Activated T-helper 2 cell treated with anti-CD3 and anti-CD28 coated beads, Interferon-gamma antibody, Interleukin-2, Interleukin-4, amounts not matched to agents 10 μg/mL and 5 μg/mL and 100 μg/mL, durations not matched to agents 14 hours and 24 hours and 36 hours (primary cell): ENCODE measurements at regions not wholly inside any gene's neighbourhood (a gene's known extent, or its start where the extent isn't known, plus 50 kb on each side); places are given as distances from the start of the nearest gene placed in this dataset.

Experiments used
- DNase-seq: peaks from one replicate; pipeline ENCODE4 v3.0.0; 2021; ENCODE audit warnings: low spot score
- H3K27ac Mint-ChIP-seq: one replicate; pipeline ENCODE4 v1.8.0; 2021; ENCODE audit warnings: mixed read lengths
- H3K27me3 Mint-ChIP-seq: one replicate; pipeline ENCODE4 v1.8.0; 2021; ENCODE audit warnings: low read depth, mixed read lengths
- H3K36me3 Mint-ChIP-seq: one replicate; pipeline ENCODE4 v1.8.0; 2021; ENCODE audit warnings: low read depth, mixed read lengths
- H3K4me1 Mint-ChIP-seq: one replicate; pipeline ENCODE4 v1.8.0; 2021; ENCODE audit warnings: low read depth, mixed read lengths
- H3K4me3 Mint-ChIP-seq: one replicate; pipeline ENCODE4 v1.8.0; 2021; ENCODE audit warnings: low read depth, mild to moderate bottlenecking, moderate library complexity, mixed read lengths
- H3K9me3 Mint-ChIP-seq: one replicate; pipeline ENCODE4 v1.8.0; 2021; ENCODE audit warnings: mixed read lengths
- intact Hi-C: fragments of 100-400 bp; cut with micrococcal nuclease; formaldehyde crosslinking; loops from one replicate; pipeline ENCODE4 v1.15.1; 2023

DNA sequence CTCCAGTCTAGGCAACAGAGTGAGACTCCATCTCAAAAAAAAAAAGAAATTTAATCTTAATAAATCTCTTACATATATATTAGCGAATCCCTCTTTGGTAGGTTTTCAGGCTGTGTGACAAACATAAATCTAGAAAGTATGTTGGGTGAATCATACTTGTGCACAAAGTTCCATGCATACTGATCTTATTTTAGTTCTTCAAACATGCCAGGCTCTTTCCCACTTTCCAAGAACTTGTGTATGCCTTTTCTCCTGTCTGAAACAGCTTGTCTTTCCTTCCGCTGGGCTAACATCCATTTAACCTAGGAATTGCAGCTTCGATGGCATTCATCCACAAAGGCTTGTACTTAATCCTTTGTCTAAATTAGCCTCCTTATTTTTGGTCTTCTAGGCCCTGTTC is 156.6 kb upstream of the CASK start:
- H3K36me3 Mint-ChIP-seq = no peaks in the 10 kb centered on the region
- no peak overlapping the region for H3K4me3 Mint-ChIP-seq
- no peaks in the 10 kb centered on the region for H3K27me3 Mint-ChIP-seq
- intact Hi-C loops = no loop called here
- peaks cover 5% of the 10 kb centered on the region for H3K4me1 Mint-ChIP-seq
- H3K9me3 Mint-ChIP-seq = peaks cover 6% of the 10 kb centered on the region
- H3K27ac Mint-ChIP-seq = no peak overlapping the region
- no peak for DNase-seq

DNA sequence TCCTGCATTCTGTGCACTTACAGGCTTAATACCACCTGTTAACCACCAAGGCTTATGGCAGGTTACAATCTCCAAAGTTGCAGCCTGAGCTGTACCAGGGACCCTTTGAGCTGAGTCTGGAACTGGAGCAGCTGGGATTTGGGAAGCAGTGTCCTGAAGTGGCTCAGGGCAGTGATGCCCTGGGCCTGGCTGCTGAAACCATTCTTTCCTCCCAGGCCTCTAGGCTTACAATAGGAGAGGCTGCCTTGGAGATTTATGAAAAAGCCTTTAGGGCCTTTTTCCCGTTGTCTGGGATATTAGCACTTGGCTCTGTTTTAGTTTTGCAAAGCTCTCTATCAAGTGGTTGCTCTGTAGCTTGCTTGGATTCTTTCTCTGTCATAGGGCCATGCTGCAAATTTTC is 154.3 kb upstream of the CASK start:
- H3K9me3 Mint-ChIP-seq = peaks cover 6% of the 10 kb centered on the region
- no peak overlapping the region for H3K27ac Mint-ChIP-seq
- intact Hi-C loops = no loop called here
- no peak overlapping the region for H3K4me3 Mint-ChIP-seq
- peaks cover 5% of the 10 kb centered on the region for H3K4me1 Mint-ChIP-seq
- no peaks in the 10 kb centered on the region for H3K27me3 Mint-ChIP-seq
- no peaks in the 10 kb centered on the region for H3K36me3 Mint-ChIP-seq
- DNase-seq = no peak

DNA sequence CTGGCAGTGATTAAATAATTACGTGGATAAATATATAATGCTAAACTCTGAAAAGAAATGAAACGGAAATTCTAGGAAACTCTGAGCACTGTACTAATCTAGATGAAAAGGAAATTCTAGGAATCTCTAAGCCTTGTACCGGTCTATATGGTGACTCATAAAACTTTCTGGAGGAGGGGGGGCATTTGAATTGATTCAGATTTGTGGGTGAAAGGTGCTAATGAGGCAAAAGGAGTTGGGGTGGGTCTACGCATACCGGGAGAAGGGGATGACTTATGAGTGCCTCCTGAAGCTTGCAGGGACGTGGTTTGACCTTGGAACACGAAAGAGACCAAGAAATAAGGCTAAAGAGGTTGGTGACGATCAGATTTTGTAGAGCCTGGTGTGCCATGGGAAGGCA is 151.7 kb upstream of the CASK start:
- peaks cover 5% of the 10 kb centered on the region for H3K4me1 Mint-ChIP-seq
- no peaks in the 10 kb centered on the region for H3K27me3 Mint-ChIP-seq
- DNase-seq = no peak
- intact Hi-C loops = no loop called here
- H3K9me3 Mint-ChIP-seq = peaks cover 6% of the 10 kb centered on the region
- no peak overlapping the region for H3K4me3 Mint-ChIP-seq
- H3K27ac Mint-ChIP-seq = no peak overlapping the region
- no peaks in the 10 kb centered on the region for H3K36me3 Mint-ChIP-seq

DNA sequence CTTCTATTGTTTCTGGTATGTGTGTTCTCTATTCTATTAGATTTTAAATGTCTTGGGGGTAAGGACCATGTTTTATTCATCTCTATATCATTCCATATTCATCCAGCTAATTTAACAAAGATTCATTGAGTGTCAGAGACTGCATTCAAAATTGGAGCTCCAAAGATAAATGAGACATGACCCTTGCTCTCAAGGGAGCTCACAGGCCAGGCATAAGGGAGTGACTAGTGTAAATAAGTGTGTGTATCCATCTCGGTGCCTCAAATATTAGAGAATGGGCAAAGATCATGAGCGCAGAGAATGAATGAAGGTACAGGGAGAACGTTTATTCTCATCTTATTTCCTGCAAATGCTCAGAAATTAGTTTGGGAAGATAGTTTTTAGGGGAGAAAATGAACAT is 150.1 kb upstream of the CASK start:
- no peak overlapping the region for H3K27ac Mint-ChIP-seq
- H3K27me3 Mint-ChIP-seq = no peaks in the 10 kb centered on the region
- intact Hi-C loops = no loop called here
- no peak overlapping the region for H3K4me3 Mint-ChIP-seq
- H3K9me3 Mint-ChIP-seq = no peaks in the 10 kb centered on the region
- DNase-seq = no peak
- H3K36me3 Mint-ChIP-seq = no peaks in the 10 kb centered on the region
- peaks cover 5% of the 10 kb centered on the region for H3K4me1 Mint-ChIP-seq

DNA sequence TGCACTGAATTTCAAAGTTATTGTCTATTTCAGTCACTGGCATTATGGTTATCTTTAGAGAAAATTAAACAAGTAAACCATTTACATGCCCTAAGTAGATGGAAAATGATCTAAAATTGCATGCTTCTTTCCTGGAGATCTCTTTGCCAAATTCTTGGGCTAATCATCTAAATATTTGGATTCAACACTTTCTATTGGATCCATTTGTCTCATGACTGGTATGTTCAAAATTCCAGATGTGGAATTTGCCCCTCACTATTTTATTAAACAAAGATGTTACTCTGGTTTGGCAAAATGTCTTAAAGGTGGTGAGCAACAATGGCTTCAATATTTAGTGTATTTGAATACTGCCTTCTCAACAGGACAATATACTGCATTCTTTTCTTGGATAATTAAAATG is 147.5 kb upstream of the CASK start:
- no peaks in the 10 kb centered on the region for H3K27me3 Mint-ChIP-seq
- H3K36me3 Mint-ChIP-seq = no peaks in the 10 kb centered on the region
- H3K4me1 Mint-ChIP-seq = peaks cover 5% of the 10 kb centered on the region
- no peak overlapping the region for H3K4me3 Mint-ChIP-seq
- DNase-seq = no peak
- H3K9me3 Mint-ChIP-seq = no peaks in the 10 kb centered on the region
- intact Hi-C loops = no loop called here
- no peak overlapping the region for H3K27ac Mint-ChIP-seq

DNA sequence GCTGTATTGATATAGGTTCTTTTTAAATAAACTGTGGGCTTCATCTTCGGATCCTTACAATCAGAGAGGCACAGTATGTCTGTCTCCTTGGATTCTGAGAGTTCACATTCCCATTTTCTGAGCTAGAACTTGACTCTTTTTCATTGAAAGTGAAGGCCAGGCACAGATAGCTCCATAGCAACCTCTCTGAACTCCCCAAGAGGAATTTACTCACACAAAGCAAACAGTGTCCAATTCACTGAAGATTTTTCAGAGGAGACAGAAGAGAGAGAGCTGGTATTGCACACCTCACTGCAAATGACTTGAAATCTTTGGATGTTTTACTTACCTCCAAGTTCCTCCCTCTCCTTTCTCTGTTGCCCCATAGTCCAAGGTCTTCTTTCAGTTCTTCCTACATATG is 130.9 kb upstream of the CASK start:
- intact Hi-C loops = no loop called here
- Mint-ChIP-seq H3K27ac (no peak overlapping the region), H3K9me3 (no peaks in the 10 kb centered on the region), H3K27me3 (no peaks in the 10 kb centered on the region), H3K4me3 (no peak overlapping the region), H3K36me3 (no peaks in the 10 kb centered on the region), H3K4me1 (no peaks in the 10 kb centered on the region)
- DNase-seq = no peak

DNA sequence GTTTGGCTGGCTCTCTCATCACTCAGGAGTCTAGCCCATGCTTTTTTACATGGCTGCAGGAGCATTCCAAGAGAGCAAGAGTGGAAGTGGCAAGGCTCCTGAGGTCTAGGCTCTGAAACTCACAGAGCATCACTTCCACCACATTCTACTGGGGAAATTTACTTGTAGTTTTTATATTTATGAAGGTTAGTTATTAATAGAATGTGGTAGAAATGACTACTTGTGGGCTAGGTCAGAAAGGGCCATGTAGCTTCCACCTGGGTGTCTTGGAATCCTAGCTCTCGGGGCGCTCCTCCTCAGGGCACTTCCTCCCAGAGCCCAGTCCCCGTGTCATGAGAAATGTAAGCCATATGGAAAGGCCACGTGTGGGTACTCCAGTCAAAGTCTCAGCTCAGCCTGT is 127.0 kb upstream of the CASK start:
- no peak overlapping the region for H3K4me3 Mint-ChIP-seq
- no peaks in the 10 kb centered on the region for H3K36me3 Mint-ChIP-seq
- DNase-seq = no peak
- intact Hi-C loops = no loop called here
- H3K4me1 Mint-ChIP-seq = no peaks in the 10 kb centered on the region
- no peak overlapping the region for H3K27ac Mint-ChIP-seq
- H3K27me3 Mint-ChIP-seq = no peaks in the 10 kb centered on the region
- no peaks in the 10 kb centered on the region for H3K9me3 Mint-ChIP-seq

DNA sequence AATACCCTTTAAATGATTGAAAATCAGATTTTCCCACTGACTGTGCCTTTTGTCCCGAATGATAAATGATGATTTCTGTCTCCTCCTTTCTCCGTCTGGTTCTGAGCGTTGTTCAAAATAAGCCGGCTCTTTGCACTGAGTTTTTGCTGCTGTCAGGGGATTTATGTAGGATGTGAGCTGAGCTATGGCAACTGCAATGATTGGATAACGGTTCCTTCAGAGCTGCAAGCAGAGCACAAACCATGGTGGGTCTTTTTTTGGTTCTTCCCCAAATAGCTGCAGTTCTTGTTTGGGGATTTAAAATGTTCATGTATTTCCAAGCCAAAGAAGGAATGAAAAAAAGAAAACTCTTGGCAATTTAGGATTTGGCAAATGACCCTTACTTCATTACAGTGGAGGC is 124.5 kb upstream of the CASK start:
- Mint-ChIP-seq H3K4me3 (no peak overlapping the region), H3K4me1 (no peaks in the 10 kb centered on the region), H3K27me3 (no peaks in the 10 kb centered on the region), H3K36me3 (no peaks in the 10 kb centered on the region), H3K27ac (no peak overlapping the region), H3K9me3 (no peaks in the 10 kb centered on the region)
- DNase-seq = no peak
- intact Hi-C loops = no loop called here

DNA sequence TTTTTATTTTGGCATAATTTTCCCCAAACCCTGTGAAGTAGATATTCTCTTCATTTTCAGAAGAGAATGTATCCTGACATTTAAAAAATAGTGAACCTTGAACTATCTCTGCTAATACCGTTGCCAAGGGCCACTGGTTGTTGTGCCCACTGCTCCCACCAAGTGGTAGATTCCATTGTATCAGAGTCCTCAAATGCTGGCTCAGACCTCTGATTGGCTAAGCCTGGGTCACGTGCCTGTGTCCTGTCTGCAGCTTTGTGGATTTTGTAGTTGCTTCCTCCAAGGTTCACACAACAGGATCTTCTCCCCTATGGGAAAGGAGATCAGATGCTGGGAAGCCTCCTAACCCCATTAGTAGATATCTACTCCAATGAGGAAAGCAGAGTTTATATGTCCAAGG is 104.8 kb upstream of the CASK start:
- no peak for DNase-seq
- Mint-ChIP-seq H3K4me3 (no peak overlapping the region), H3K9me3 (no peaks in the 10 kb centered on the region), H3K36me3 (no peaks in the 10 kb centered on the region), H3K27me3 (no peaks in the 10 kb centered on the region), H3K4me1 (no peaks in the 10 kb centered on the region), H3K27ac (no peak overlapping the region)
- intact Hi-C loops = no loop called here

DNA sequence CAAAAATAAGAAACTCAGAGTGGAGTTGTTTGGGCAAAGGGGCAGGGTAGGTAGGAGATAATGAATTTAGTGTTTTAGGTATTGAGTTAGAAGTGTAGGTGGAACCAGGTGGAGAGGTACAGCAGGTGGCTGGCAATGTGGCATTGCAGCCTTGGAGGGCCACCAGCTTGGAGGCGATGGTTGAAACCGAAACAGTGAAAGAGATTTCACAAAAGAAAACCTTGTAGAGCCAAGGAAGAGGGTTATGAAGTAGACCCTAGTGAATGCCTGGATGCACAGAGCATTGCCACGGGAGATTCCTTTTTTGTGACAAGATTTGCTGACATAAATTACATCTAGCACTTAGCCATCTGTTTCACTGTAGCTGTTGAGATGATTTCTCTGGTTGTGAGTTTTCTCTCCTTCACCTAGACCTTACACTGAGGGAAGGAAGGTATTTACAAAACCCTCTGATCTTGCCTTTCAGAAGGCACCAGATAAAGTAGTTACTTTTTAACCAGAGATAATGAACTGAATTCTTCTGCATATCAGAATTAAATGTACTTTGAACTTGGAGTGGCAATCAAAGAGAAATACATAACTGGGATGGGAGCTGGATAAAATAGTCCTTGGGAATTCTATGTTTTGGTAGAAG is 104.1 kb upstream of the CASK start:
- no peaks in the 10 kb centered on the region for H3K4me1 Mint-ChIP-seq
- no peak for DNase-seq
- H3K4me3 Mint-ChIP-seq = no peak overlapping the region
- H3K9me3 Mint-ChIP-seq = no peaks in the 10 kb centered on the region
- intact Hi-C loops = no loop called here
- no peak overlapping the region for H3K27ac Mint-ChIP-seq
- no peaks in the 10 kb centered on the region for H3K27me3 Mint-ChIP-seq
- no peaks in the 10 kb centered on the region for H3K36me3 Mint-ChIP-seq

DNA sequence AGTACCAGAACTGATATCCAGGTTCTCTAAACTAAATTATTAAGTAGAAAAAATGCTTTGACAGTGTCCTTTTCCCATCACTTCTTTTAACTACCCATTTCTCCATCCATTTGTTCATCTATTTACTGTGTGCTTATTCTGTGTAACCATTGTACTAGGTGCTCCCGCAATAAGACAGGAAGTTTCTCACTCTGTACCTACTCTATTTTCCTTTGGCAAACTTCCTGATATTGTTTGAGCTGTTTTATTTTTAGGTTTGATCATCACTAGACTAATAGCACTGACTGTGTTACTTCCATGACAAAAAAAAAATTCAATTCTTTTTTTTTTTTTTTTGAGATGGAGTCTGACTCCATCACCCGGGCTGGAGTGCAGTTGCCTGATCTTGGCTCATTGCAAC is 102.5 kb upstream of the CASK start:
- Mint-ChIP-seq H3K27ac (no peak overlapping the region), H3K4me1 (peaks cover 2% of the 10 kb centered on the region), H3K9me3 (no peaks in the 10 kb centered on the region), H3K36me3 (no peaks in the 10 kb centered on the region), H3K4me3 (no peak overlapping the region), H3K27me3 (no peaks in the 10 kb centered on the region)
- no peak for DNase-seq
- intact Hi-C loops = no loop called here

DNA sequence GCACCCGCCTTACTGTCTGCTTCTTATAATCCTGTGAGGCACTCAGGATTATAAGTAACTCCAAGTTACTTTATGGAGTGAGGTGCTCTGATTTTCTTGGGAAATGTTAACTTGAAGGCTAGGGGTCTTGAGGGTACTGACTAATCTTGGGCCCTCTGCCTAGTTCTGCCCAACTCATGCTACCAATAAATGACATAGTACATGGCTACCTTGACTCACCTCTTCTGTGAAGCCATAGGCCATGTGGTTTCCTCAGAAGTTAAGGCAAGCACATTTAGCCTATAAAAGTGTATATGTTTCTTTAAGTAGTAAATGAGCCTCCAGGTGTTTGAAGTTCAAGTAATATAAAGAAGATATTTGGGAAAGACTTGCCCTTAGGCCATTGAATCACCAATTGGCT is 99.8 kb upstream of the CASK start:
- Mint-ChIP-seq H3K4me3 (no peak overlapping the region), H3K36me3 (no peaks in the 10 kb centered on the region), H3K27ac (no peak overlapping the region), H3K9me3 (no peaks in the 10 kb centered on the region), H3K27me3 (no peaks in the 10 kb centered on the region), H3K4me1 (peaks cover 5% of the 10 kb centered on the region)
- DNase-seq = no peak
- intact Hi-C loops = no loop called here

DNA sequence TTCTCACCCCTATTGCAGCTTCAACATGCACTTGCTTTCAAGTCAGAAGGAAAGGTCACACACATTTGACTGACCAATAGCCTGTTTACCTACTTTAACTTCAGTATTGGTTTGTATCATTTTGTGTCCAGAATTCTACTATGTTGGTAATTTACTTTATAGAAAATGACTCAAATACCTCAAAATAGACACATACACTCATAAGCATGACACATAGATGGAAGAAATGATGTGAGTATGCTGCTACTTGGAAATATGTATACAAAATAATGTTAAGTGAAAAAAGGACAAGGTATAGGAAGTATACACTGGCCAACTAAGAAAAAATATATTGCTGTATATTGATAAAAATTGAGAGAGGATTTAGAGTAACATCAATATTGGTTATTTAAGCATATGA is 98.8 kb upstream of the CASK start:
- Mint-ChIP-seq H3K4me1 (peaks cover 5% of the 10 kb centered on the region), H3K27me3 (no peaks in the 10 kb centered on the region), H3K27ac (no peak overlapping the region), H3K36me3 (no peaks in the 10 kb centered on the region), H3K9me3 (no peaks in the 10 kb centered on the region), H3K4me3 (no peak overlapping the region)
- intact Hi-C loops = no loop called here
- DNase-seq = no peak

DNA sequence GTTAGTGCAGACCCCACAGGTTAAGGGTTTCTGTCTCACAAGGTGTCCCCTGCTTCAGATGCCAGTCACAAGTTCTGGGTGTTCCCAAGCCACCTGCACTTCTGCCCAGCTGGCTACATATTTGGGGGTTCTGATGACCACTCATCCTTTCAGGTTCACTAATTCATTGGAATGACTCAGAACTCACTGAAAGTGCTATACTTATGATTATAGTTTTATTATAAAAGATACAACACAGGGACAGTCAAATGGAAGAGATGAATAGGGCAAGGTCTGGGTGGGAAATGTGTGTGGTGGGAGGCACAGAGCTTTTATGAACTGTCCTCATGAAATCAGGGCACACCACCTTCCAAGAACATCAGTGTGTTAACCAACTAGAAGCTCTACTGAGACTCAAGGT is 97.7 kb upstream of the CASK start:
- no peaks in the 10 kb centered on the region for H3K27me3 Mint-ChIP-seq
- H3K36me3 Mint-ChIP-seq = no peaks in the 10 kb centered on the region
- no peak for DNase-seq
- no peak overlapping the region for H3K4me3 Mint-ChIP-seq
- intact Hi-C loops = no loop called here
- peaks cover 5% of the 10 kb centered on the region for H3K4me1 Mint-ChIP-seq
- H3K9me3 Mint-ChIP-seq = no peaks in the 10 kb centered on the region
- H3K27ac Mint-ChIP-seq = no peak overlapping the region
